ENCODE measurements at regions not wholly inside any gene's neighbourhood (a gene's known extent, or its start where the extent isn't known, plus 50 kb on each side); places are given as distances from the start of the nearest gene placed in this dataset.
A peak's percentile ranks its signal among the peaks of the same experiment; 100 is the strongest.

DNA sequence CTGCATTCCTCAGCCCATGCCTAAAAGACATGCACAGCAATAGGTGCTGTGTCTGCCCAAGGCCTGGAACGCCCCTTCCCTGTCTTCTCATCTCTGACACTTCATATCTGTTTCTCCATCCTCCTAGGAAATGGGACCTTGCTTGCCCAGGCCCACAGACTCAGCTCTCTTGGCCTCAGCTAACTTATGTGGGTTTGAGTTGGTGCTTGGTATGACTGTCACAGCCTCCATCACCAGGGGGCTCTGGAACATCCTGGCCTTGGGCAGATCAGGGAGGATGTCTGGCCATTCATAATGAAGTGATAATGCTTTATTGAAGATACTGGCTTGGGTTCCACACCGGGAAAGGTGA is 156.7 kb upstream of the SMAD3 start:
- H3K4me2 ChIP-seq (ENCODE audit: insufficient read depth in 1 of 2, low read depth in 2 of 2, low read length in 2 of 2), result no peak overlapping the region
- H3K36me3 ChIP-seq (ENCODE audit: control insufficient read depth in 2 of 4, insufficient read depth in 4 of 4, low read length in 3 of 4), result no peaks in the 10 kb centered on the region
- CTCF ChIA-PET (ENCODE audit: partially characterized antibody), result interaction anchor here (1.0 to 18.4 kb wide), 8 partner anchors 11 to 382 kb away, joined by 3 to 255 read pairs (median 5); no protein-coding TSS in a partner anchor
- H3K9me3 ChIP-seq (ENCODE audit: insufficient read depth in 2 of 2, low read depth in 1 of 2, low read length in 1 of 2), result no peaks in the 10 kb centered on the region
- 33% methylated on average over 2 of the region's 2 CpGs; no CpG with 5 or more reads in 1 of the 2 experiments for WGBS, 2 experiments (ENCODE audit: extremely low coverage in 1 of 2, insufficient coverage in 1 of 2, insufficient read length in 1 of 2, insufficient replicate concordance in 2 of 2, low coverage in 1 of 2, low lambda C conversion rate in 2 of 2, missing lambda C conversion rate in 1 of 2)
- no peak overlapping the region for H3K14ac ChIP-seq (ENCODE audit: insufficient read length)
- POLR2A ChIA-PET (ENCODE audit: partially characterized antibody), result no interaction called here
- no peaks in the 10 kb centered on the region for H3K79me2 ChIP-seq (ENCODE audit: control insufficient read depth in 1 of 2, insufficient read depth in 2 of 2, low read length in 2 of 2)
- H2BK20ac ChIP-seq (ENCODE audit: low read length), result no peak overlapping the region
- no peak overlapping the region for H2AK5ac ChIP-seq (ENCODE audit: low read depth, low read length)
- no peak for TF ChIP-seq CTBP2 (IDR thresholded peaks at IDR 0.05; ENCODE audit: borderline replicate concordance, insufficient read depth, insufficient read length, low read length)
- TF ChIP-seq CBX5 (IDR thresholded peaks at IDR 0.05; ENCODE audit: low read depth, low read length), result no peak
- TF ChIP-seq TAF1 (IDR thresholded peaks at IDR 0.05; ENCODE audit: low read depth, low read length), result no peak
- no peak for TF ChIP-seq SUZ12 (IDR thresholded peaks at IDR 0.05; ENCODE audit: low read length)
- H3K79me1 ChIP-seq (ENCODE audit: low read depth, low read length), result no peaks in the 10 kb centered on the region
- peaks cover 0 to 3% (median 0%) of the 10 kb centered on the region in 4 experiments; a peak in 1 of 7 replicates for H3K4me1 ChIP-seq (replicated peaks in 1 of 4; ENCODE audit: control insufficient read depth in 3 of 4, insufficient read depth in 4 of 4, low read length in 3 of 4)
- H3K27me3 ChIP-seq (replicated peaks in 1 of 4; ENCODE audit: control insufficient read depth in 3 of 4, extremely low read depth in 1 of 4, insufficient read depth in 3 of 4, low read length in 3 of 4), result no peaks in the 10 kb centered on the region
- no peak overlapping the region for H3K4ac ChIP-seq (replicated peaks; ENCODE audit: insufficient read length, low read depth, low read length)
- H4K91ac ChIP-seq (replicated peaks; ENCODE audit: insufficient read length, low read length), result no peak overlapping the region
- no peak overlapping the region for H4K8ac ChIP-seq (ENCODE audit: extremely low read depth, insufficient read depth, low read length)
- no peak overlapping the region for H3K18ac ChIP-seq (ENCODE audit: extremely low read depth, low read length)
- no peak overlapping the region for H2BK5ac ChIP-seq (ENCODE audit: low read depth, low read length)
- H3K23ac ChIP-seq (ENCODE audit: insufficient read length), result no peak overlapping the region
- no peaks in the 10 kb centered on the region for H4K20me1 ChIP-seq (replicated peaks in 1 of 2; ENCODE audit: control insufficient read depth in 1 of 2, insufficient read depth in 2 of 2, low read length in 2 of 2)
- H3K4me3 ChIP-seq (ENCODE audit: extremely low read depth in 1 of 4, insufficient read depth in 2 of 4, low read depth in 3 of 4, low read length in 4 of 4), result no peak overlapping the region
- FAIRE-seq, result no peak
- no peak overlapping the region for H3K27ac ChIP-seq (ENCODE audit: low read depth, low read length)
- DNase-seq (ENCODE audit: low read depth in 1 of 2, low spot score in 2 of 2), result no peak
- no peak overlapping the region for H2BK120ac ChIP-seq (replicated peaks; ENCODE audit: low read depth, low read length)
- H4K5ac ChIP-seq (ENCODE audit: insufficient read length, low read depth, low read length), result no peak overlapping the region
- H3K23me2 ChIP-seq (ENCODE audit: low read depth, low read length), result no peaks in the 10 kb centered on the region
- no peak overlapping the region for H2BK15ac ChIP-seq (ENCODE audit: low read length)
- H3K9ac ChIP-seq (replicated peaks in 1 of 4; ENCODE audit: extremely low read depth in 1 of 4, low read depth in 3 of 4, low read length in 3 of 4), result no peak overlapping the region
- H2BK12ac ChIP-seq (ENCODE audit: low read depth, low read length), result no peak overlapping the region
- no peak overlapping the region for H3K56ac ChIP-seq (replicated peaks; ENCODE audit: insufficient read length, low read depth, low read length)
- peak overlapping the region; percentile 33; the same call in 1 of the 2 replicates for H2AFZ ChIP-seq (ENCODE audit: low read length)
